ENCODE measurements at regions not wholly inside any gene's neighbourhood (a gene's known extent, or its start where the extent isn't known, plus 50 kb on each side); places are given as distances from the start of the nearest gene placed in this dataset.

DNA sequence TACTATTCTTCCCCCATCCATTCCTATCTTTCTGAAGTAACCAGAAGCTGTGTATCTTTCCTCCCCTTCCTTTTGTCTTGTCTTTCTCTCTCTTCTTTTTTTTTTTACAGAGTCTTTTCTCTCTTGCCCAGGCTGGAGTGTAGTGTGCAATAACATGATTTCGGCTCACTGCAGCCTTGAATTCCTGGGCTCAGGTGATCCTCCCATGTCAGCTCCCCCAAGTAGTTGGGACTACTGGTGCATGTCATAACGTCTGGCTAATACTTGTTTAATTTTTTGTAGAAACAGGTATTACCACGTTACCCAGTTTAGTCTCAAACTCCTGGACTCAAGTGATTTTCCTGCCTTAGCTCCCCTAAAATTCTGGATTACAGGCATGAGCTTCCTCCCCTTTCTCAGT lies 86.5 kb downstream of the IGLL5 start:
- no peak overlapping the region for H3K27ac ChIP-seq
- H3K4me1 ChIP-seq, result no peaks in the 10 kb centered on the region
- no peaks in the 10 kb centered on the region for H3K36me3 ChIP-seq
- H3K4me2 ChIP-seq, result no peak overlapping the region
- H3K27me3 ChIP-seq, result no peaks in the 10 kb centered on the region
- no peak overlapping the region for H3K4me3 ChIP-seq
- TF ChIP-seq Cebpa-rat (IDR thresholded peaks at IDR 0.05), result no peak
- H4K20me1 ChIP-seq, result no peaks in the 10 kb centered on the region
- peaks cover 0 to 10% (median 0%) of the 10 kb centered on the region in 11 experiments; a peak in 5 of 22 replicates for H3K9me3 ChIP-seq (replicated peaks in 1 of 11)
- H3K9ac ChIP-seq, result no peak overlapping the region

DNA sequence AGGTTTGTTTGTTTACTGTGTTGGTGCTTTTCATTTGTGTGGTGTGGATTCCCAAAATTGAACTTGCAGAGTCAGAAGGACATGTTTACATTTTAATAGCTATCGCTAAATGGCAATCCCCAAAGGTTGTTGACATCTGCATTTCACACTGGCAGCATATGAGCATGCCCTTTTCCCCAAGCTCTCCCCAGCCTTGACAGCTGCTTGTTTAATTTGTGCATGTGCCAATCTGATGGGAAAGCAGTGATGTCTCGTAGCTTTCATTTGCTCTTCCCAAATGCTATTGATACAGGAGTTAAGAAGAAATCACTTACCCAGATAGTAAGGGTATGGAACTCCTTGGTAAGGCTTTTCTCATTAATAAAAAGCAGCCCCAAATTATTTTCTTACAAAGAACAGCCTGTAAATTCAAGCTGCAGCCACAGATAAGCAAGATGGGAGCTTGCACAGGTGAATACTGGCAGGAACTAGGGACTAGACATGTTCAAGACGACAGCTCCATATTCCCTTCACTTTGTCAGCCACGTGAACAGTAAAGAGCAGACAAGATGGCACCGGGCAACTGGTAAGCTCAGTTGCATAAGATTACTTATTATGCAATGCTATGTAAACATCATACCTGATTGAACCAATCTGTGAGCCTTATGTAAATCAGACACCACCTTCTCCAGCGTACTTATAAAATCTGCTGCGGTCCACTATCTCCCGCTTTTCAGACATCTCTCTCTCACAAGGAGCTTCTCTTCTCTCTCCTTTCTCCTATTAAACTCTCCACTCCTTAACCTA lies 87.4 kb downstream of the IGLL5 start:
- Histone ChIP-seq H3K9ac (no peak overlapping the region), H3K4me1 (no peaks in the 10 kb centered on the region), H3K4me2 (no peak overlapping the region), H3K9me3 (replicated peaks in 1 of 11) (peaks cover 0 to 9% (median 3%) of the 10 kb centered on the region in 11 experiments; a peak in 5 of 22 replicates), H3K27me3 (no peaks in the 10 kb centered on the region), H3K36me3 (no peaks in the 10 kb centered on the region), H4K20me1 (no peaks in the 10 kb centered on the region), H3K4me3 (no peak overlapping the region), H3K27ac (no peak overlapping the region)
- no peak for TF ChIP-seq Cebpa-rat (IDR thresholded peaks at IDR 0.05)

DNA sequence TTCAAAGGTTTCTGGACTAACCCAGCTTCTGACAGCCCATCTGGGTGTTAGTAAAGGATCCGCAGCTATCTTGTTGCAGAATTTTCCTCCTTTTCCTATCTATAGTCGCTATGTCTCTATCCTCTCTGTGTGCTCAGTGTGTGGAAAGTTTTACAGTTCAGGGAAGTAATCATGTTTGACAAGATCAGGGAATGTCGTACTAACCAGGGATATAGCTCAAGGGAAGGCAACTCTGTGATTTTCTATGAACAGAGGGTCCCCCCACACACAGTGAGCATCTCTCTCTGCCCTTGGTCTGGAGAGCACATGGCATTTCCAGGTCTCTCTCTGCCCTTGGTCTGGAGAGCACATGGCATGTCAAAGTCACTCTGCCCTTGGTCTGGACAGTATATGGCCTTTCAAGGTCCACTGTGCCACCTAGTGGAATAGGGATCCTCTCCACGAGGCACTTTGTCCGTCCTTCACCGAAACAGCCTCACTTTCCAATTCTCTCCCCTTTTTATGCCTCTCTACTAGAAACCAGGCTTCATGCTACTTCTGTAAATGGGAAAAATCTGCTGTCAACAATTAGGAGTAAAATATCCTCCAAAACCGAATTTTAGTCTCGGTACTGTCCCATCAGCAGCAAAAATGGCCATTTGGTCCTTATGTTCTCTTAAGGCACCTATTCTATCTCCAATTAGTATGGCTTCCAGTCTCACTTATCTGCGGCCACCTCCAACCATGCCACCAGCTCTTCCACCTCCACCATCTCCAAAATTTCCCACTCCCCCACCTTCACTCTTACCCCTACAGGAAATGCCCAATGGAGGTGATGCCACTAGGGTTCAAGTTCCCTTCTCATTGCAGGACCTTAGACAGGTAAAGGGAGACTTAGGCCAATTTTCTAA lies 88.7 kb downstream of the IGLL5 start:
- Histone ChIP-seq H3K36me3 (peaks cover 0 to 5% (median 0%) of the 10 kb centered on the region in 11 experiments; a peak in 1 of 22 replicates), H4K20me1 (no peaks in the 10 kb centered on the region), H3K9me3 (replicated peaks in 1 of 11) (peaks cover 6 to 22% (median 14%) of the 10 kb centered on the region in 11 experiments), H3K4me1 (no peaks in the 10 kb centered on the region), H3K9ac (no peak overlapping the region), H3K4me2 (no peak overlapping the region), H3K4me3 (no peak overlapping the region), H3K27ac (no peak overlapping the region), H3K27me3 (no peaks in the 10 kb centered on the region)
- no peak for TF ChIP-seq Cebpa-rat (IDR thresholded peaks at IDR 0.05)

DNA sequence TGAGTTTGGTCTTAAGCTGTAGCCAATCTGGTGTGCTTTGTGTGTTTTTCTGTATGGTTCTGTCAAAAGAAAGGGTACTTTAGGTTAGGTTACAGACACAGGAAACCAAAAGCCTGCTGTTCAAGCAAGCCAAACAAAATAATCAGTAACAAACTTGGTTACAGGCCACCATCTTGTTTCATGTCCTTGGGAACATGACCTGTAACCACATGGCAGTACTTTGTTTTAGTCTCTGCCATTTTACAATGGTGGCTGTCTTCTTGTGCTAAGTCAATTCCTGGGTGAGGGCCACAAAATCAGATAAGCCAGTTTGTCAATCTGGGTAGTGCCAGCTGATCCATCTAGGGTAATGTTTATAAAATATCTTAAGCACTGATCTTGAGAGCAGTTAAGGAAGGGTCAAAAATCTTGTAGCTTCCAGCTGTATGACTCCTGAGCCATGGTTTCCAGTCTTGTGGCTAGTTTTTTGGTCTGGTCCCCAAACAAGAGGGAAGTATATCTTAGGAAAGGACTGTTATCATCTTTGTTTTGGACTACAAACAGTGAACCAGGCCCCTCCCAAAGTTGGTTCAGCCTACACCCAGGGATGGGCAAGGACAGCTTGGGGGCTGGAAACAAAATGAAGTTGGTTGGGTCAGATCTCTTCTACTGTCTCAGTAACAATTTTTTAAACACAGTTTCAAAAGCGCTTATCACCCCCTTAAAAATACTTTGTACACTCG lies 90.0 kb downstream of the IGLL5 start:
- Histone ChIP-seq H3K9me3 (replicated peaks in 1 of 11) (peaks cover 20 to 30% (median 24%) of the 10 kb centered on the region in 11 experiments), H3K9ac (no peak overlapping the region), H3K36me3 (peaks cover 0 to 6% (median 0%) of the 10 kb centered on the region in 11 experiments; a peak in 2 of 22 replicates), H4K20me1 (no peaks in the 10 kb centered on the region), H3K27me3 (no peaks in the 10 kb centered on the region), H3K4me2 (no peak overlapping the region), H3K4me1 (no peaks in the 10 kb centered on the region), H3K27ac (no peak overlapping the region), H3K4me3 (no peak overlapping the region)
- TF ChIP-seq Cebpa-rat (IDR thresholded peaks at IDR 0.05), result no peak

DNA sequence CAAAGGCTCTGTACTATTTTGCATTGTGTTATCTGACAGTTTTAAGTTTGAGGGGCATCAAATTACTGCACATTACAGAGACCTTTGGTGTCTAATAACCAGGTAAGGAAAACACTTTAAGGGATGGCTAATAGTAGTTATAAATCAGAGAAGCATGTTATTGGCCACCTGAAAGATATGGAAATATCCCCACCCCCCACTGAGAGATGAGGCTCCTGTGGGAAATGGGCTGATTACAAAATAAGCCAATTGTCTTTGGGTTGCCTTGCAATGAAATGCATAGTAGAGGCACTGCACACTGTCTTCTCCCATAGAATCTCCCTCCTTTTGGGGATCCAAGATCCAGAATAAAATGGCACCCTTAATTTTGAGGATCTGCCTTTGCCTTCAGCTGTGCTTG lies 91.0 kb downstream of the IGLL5 start:
- H3K9me3 ChIP-seq (replicated peaks in 1 of 11), result peaks cover 24 to 38% (median 30%) of the 10 kb centered on the region in 11 experiments
- no peaks in the 10 kb centered on the region for H3K4me1 ChIP-seq
- peaks cover 0 to 6% (median 0%) of the 10 kb centered on the region in 11 experiments; a peak in 2 of 22 replicates for H3K36me3 ChIP-seq
- H4K20me1 ChIP-seq, result no peaks in the 10 kb centered on the region
- TF ChIP-seq Cebpa-rat (IDR thresholded peaks at IDR 0.05), result no peak
- no peak overlapping the region for H3K4me3 ChIP-seq
- no peak overlapping the region for H3K27ac ChIP-seq
- H3K27me3 ChIP-seq, result no peaks in the 10 kb centered on the region
- H3K4me2 ChIP-seq, result no peak overlapping the region
- no peak overlapping the region for H3K9ac ChIP-seq

DNA sequence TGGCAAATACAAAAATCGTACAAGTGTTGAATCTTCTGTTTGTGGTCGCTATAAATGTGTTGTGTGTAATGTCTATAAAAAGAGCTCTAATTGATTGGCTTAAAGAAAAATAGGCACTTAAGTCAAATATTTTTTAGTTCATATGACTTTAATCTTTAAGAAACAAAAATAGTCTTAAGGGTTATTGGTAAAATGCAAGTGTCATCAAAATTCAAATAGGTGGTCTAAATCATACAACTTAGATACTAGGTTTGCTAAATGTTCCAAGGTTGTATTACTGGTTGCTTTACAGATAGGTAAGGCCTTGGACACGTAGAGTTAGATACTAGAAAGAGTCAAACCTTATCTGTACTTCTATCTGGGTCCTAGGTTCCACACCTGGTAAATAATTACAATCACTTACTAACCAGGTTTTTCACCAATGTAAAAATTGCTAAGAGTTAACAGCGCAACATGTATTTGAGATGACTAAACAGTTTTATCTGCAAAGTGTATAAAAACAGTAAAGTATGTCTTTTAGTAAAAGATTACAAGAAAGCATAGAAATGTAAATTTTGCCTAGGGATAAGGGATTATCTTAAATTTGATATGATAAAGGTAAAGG lies 91.1 kb upstream of the GNAZ start:
- Histone ChIP-seq H3K4me2 (no peak overlapping the region), H3K36me3 (peaks cover 0 to 6% (median 0%) of the 10 kb centered on the region in 11 experiments; a peak in 2 of 22 replicates), H3K9ac (no peak overlapping the region), H3K27me3 (no peaks in the 10 kb centered on the region), H3K4me1 (no peaks in the 10 kb centered on the region), H3K9me3 (replicated peaks in 1 of 11) (peaks cover 24 to 42% (median 35%) of the 10 kb centered on the region in 11 experiments), H3K4me3 (no peak overlapping the region), H3K27ac (no peak overlapping the region), H4K20me1 (no peaks in the 10 kb centered on the region)
- no peak for TF ChIP-seq Cebpa-rat (IDR thresholded peaks at IDR 0.05)

DNA sequence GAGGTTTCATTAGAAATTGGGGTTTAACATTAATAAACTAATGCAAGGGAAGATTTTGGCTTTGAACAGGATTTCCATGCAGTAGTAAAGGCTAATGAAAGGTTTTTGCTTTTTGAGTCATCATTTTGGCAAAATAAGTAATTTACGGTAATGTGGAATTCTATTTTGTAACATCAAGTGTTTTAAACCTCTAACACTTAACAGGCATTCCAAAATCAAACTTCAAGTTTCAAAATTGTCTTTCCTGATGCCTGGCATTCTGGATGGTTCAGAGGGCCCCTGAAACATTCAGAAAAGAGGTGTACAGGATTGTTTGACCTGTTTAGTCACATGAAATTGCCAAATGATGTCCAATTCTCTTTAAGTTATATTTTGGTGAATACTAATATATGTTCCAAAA lies 90.4 kb upstream of the GNAZ start:
- TF ChIP-seq Cebpa-rat (IDR thresholded peaks at IDR 0.05), result no peak
- Histone ChIP-seq H3K36me3 (peaks cover 0 to 6% (median 0%) of the 10 kb centered on the region in 11 experiments; a peak in 2 of 22 replicates), H3K4me2 (no peak overlapping the region), H3K4me3 (no peak overlapping the region), H3K4me1 (no peaks in the 10 kb centered on the region), H3K27ac (no peak overlapping the region), H3K9me3 (replicated peaks in 1 of 11) (peaks cover 24 to 42% (median 39%) of the 10 kb centered on the region in 11 experiments), H3K27me3 (no peaks in the 10 kb centered on the region), H3K9ac (no peak overlapping the region), H4K20me1 (no peaks in the 10 kb centered on the region)

DNA sequence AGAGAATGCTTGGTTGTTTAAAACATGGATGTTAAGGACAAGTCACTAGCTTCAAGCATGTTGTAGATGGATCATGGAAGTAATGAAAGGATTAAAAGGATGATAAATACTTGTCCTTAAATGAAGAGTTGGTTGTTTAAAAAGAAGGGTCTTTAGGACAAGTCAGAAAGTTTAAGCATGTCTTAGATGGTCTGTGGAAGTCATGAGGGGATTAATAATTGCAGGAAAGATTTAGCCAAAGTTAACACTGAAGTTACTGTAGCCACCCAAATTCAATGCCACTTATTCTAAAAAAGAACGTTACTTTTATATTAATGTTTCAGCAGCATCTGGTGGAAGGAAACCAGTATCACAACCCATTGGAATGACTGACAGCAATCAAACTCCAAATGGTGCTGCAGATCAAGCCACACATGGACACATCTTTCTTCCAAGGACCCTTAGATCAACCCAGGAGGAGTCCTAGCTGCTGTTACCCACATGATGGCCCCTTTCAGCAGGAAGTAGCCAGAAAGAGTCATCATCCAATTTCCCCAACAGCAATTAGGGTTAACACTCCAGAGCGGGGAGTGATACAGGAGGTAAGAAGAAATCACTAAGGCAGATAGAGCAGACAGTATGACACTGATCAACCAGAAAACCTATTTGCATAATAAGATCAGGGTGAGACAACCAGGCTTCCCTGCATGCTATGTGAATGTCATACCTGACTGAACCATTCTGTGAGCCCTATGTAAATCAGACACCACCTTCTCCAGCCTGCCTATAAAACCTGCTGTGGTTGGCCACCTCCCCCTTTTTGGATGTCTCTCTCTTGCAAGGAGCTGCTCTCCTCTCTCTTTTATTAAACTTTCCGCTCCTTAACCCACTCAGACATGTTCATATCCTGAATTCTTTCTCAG lies 88.4 kb upstream of the GNAZ start:
- Histone ChIP-seq H3K9ac (no peak overlapping the region), H3K4me1 (no peaks in the 10 kb centered on the region), H3K27ac (no peak overlapping the region), H3K9me3 (replicated peaks in 1 of 11) (peaks cover 24 to 42% (median 39%) of the 10 kb centered on the region in 11 experiments), H3K4me2 (no peak overlapping the region), H4K20me1 (no peaks in the 10 kb centered on the region), H3K4me3 (no peak overlapping the region; a peak in 1 of 20 replicates), H3K27me3 (no peaks in the 10 kb centered on the region), H3K36me3 (peaks cover 0 to 6% (median 0%) of the 10 kb centered on the region in 11 experiments; a peak in 2 of 22 replicates)
- no peak for TF ChIP-seq Cebpa-rat (IDR thresholded peaks at IDR 0.05)

All from BLaER1 treated with 17β-estradiol and CSF1 and Interleukin-3, amounts not matched to agents 10 nM and 100 nM (cell line).